GM19455 (cell line): ENCODE measurements at regions not wholly inside any gene's neighbourhood (a gene's known extent, or its start where the extent isn't known, plus 50 kb on each side); places are given as distances from the start of the nearest gene placed in this dataset.

Source experiments
- ATAC-seq: cut with Tn5 transposase; IDR thresholded peaks from one replicate; pipeline ENCODE4 v1.9.1; 2021; ENCODE audit not compliant: unreplicated experiment

GRCh38 chr9:79945016-79945415, 373.3 kb downstream of the TLE4 start:
- ATAC-seq, result no peak

- ATAC-seq, result no peak
Observed at GRCh38 chr9:79940919-79941318, 369.2 kb downstream of the TLE4 start.

GRCh38 chr9:79939819-79940218, 368.1 kb downstream of the TLE4 start:
- no peak for ATAC-seq

GRCh38 chr9:79936336-79936735, 364.6 kb downstream of the TLE4 start:
- no peak for ATAC-seq

GRCh38 chr9:79929285-79929684, 357.5 kb downstream of the TLE4 start:
- ATAC-seq, result no peak

GRCh38 chr9:79928661-79929223, 357.0 kb downstream of the TLE4 start:
- no peak for ATAC-seq

GRCh38 chr9:79925326-79925725, 353.6 kb downstream of the TLE4 start:
- ATAC-seq, result no peak

- ATAC-seq, result no peak
Observed at GRCh38 chr9:79924836-79925235, 353.1 kb downstream of the TLE4 start.

- ATAC-seq, result no peak
Observed at GRCh38 chr9:79917421-79917820, 345.7 kb downstream of the TLE4 start.

GRCh38 chr9:79913867-79914266, 342.1 kb downstream of the TLE4 start:
- no peak for ATAC-seq

GRCh38 chr9:79912318-79913070, 340.7 kb downstream of the TLE4 start:
- ATAC-seq, result no peak

GRCh38 chr9:79911724-79912123, 340.0 kb downstream of the TLE4 start:
- ATAC-seq, result no peak

GRCh38 chr9:79902825-79903600, 331.2 kb downstream of the TLE4 start:
- no peak for ATAC-seq

GRCh38 chr9:79900754-79901153, 329.0 kb downstream of the TLE4 start:
- ATAC-seq, result no peak

- ATAC-seq, result no peak
Observed at GRCh38 chr9:79896390-79896980, 324.7 kb downstream of the TLE4 start.

- ATAC-seq, result no peak
Observed at GRCh38 chr9:79895232-79895631, 323.5 kb downstream of the TLE4 start.

GRCh38 chr9:79889369-79889768, 317.6 kb downstream of the TLE4 start:
- no peak for ATAC-seq

- ATAC-seq, result no peak
Observed at GRCh38 chr9:79885093-79885857, 313.5 kb downstream of the TLE4 start.

- no peak for ATAC-seq
Observed at GRCh38 chr9:79884546-79884945, 312.8 kb downstream of the TLE4 start.

- ATAC-seq, result peak; percentile 49
Observed at GRCh38 chr9:79883073-79883645, 311.4 kb downstream of the TLE4 start.

- peak; percentile 54 for ATAC-seq
Observed at GRCh38 chr9:79880626-79881025, 308.9 kb downstream of the TLE4 start.
